GM12801 (cell line): ENCODE measurements at regions not wholly inside any gene's neighbourhood (a gene's known extent, or its start where the extent isn't known, plus 50 kb on each side); places are given as distances from the start of the nearest gene placed in this dataset.

Experiments used
- TF ChIP-seq, protein P1 (sequence below): IDR thresholded peaks from one replicate; pipeline ENCODE4 v1.5.1; 2011; ENCODE audit warnings: control low read depth; ENCODE audit not compliant: insufficient read length; ENCODE audit errors: extremely low read depth

DNA sequence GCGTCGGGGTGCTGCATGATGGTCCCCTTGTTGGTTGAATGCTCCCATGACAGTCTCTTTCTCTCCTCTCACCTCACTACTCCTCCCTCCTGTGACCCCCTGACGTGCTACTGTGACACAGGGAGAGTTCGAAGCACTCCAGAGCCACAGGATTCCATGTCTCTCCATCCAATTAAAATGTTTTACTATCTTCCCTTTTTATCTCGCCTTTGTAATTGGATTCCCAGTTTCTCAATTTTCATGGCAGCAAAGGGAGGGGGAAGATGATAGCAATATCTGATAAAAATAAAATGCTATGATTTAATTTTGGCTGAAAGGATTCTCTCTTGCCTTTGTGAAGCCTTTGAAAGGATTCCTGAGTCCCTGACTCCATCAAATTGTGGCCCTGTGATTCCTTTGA lies 271.9 kb upstream of the SLC14A2 start:
- TF ChIP-seq, protein P1, sequence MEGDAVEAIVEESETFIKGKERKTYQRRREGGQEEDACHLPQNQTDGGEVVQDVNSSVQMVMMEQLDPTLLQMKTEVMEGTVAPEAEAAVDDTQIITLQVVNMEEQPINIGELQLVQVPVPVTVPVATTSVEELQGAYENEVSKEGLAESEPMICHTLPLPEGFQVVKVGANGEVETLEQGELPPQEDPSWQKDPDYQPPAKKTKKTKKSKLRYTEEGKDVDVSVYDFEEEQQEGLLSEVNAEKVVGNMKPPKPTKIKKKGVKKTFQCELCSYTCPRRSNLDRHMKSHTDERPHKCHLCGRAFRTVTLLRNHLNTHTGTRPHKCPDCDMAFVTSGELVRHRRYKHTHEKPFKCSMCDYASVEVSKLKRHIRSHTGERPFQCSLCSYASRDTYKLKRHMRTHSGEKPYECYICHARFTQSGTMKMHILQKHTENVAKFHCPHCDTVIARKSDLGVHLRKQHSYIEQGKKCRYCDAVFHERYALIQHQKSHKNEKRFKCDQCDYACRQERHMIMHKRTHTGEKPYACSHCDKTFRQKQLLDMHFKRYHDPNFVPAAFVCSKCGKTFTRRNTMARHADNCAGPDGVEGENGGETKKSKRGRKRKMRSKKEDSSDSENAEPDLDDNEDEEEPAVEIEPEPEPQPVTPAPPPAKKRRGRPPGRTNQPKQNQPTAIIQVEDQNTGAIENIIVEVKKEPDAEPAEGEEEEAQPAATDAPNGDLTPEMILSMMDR = no peak

DNA sequence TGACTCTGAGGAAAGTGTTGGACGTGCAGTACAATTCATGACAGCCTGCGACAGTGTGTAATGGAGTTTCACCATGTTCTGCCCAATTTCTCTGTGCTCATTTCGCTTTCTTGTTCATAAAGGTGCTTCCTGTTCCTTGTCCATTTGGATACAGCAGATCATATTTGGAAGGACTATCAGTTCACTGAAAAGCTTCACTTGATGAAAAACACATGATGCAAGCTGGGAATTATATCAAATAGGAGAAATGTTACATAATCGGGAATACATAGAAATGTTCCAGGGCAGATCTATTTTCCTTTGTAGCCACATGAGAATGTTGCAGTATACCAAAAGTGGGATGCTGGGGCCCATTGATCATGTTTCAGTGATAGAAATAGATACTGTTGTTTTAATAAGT lies 266.3 kb upstream of the SLC14A2 start:
- TF ChIP-seq, protein P1 = no peak

GRCh38 chr18:45349467-45349866 lies 265.8 kb upstream of the SLC14A2 start:
- TF ChIP-seq, protein P1 = no peak

DNA sequence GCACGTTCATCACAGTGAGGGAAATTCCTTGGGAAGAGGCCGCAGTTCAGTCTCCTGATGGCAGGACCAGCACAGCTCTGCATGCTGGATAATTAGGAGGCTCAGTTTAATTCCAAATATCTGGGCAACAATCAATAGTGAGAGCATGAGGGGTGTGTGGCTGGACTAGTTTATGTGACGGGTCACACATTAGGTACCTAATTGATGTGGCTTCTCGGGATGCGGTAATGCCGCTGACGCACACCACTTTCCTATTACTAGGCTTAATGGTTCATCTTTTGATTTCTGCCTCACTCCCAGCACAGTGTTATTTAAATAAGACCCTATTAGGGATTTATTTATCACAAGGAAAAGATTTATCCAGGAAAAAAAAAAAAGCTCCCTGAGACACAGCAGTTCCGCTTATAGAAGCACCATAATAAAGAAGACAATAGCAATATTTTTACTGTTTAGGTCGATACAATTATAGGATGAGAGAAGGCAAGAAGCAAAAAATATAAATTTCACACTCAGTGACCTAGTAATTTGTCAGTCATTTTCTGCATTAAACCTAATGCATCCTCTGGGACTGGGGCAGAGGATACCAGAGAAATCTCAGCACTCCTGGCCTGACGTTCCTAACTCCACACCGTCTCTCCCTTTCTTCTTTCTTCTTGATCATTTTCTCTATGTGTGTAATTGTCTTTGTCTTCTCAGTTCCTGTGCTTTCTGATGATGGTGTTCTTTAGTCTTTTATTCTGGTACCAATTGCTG lies 264.7 kb upstream of the SLC14A2 start:
- TF ChIP-seq, protein P1 = no peak

DNA sequence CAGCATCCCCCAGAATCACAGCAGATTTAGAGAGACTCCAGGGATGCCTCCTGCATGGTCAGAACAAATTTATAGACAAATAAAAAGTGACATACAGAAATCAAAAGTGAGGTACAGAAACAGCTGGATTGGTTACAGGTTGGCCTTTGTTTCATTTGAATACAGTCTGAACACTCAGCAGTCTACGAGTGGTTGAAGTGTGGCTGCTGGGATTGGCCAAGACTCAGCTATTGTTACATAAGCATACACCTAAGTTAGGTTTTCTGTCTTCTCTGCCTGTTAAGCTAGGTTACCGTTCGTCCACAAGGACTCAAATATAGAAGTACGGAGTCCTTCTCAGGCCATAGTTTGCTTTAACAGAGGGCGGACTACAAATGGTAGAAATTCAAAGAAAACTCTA lies 262.4 kb upstream of the SLC14A2 start:
- TF ChIP-seq, protein P1 = no peak

GRCh38 chr18:45353530-45353929 lies 261.7 kb upstream of the SLC14A2 start:
- TF ChIP-seq, protein P1 = no peak

DNA sequence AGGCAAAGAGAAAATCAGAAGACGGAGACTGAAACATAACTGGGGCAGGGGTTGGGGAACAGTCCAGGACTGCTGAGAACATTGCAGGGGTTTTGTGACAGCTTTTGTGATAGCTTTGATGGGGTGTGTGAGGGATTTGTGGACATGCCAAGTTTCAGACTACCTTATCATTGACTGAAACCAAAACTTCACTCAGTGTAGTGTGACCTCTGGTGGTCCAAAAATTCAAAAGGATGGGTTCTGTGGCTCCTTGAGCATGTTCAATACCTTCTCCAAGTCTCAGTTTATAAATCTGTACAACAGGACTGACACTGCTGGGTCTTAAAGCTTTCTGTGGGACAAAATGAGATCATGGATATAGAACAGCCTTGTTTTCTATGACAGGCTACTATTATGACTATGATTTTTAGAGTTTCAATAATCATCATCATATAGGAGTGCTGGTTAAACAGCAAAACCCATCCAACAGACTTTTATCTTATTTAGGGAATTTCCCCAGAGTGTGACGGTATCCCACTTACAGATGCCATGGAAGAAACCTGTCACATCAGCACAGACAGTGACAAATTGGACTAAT lies 259.2 kb upstream of the SLC14A2 start:
- TF ChIP-seq, protein P1 = no peak
